K562 (cell line): ENCODE measurements at regions not wholly inside any gene's neighbourhood (a gene's known extent, or its start where the extent isn't known, plus 50 kb on each side); places are given as distances from the start of the nearest gene placed in this dataset.

Source experiments
- ATAC-seq: fragments of 200-7000 bp; cut with Tn5 transposase; 3 replicates; pipeline ENCODE4 v1.9.1; 2020; ENCODE audit warnings: moderate library complexity
- BruUV-seq: library from RNA; stranded (reverse); fragments of 400-500 nt; replicated peaks from 2 replicates; lab custom pipeline; 2021; lab: Mats Ljungman, UMichigan
- CTCF ChIA-PET: fragments of 300-600 bp; formaldehyde crosslinking; extraction: SDS; loops from one replicate; lab custom pipeline; 2021; ENCODE audit warnings: low intra/inter-chr PET ratio; lab: Yijun Ruan, JAX
- POLR2A ChIA-PET: fragments of 300-600, 350-650 bp; sonication (Branson Sonifier 250); formaldehyde crosslinking; extraction: SDS; loops from one replicate; lab custom pipeline; 2021; ENCODE audit warnings: antibody characterized with exemption, inconsistent platforms; lab: Yijun Ruan, JAX
- DNase-seq, 4 experiments: peaks; one replicate each; pipeline versions ENCODE4 v3.0.0 to v3.0.0-alpha.2; 2011 to 2018; ENCODE audit warnings: low spot score in 3 of 4, mixed read lengths in 3 of 4; ENCODE audit errors: extremely low read depth in 1 of 4
- FAIRE-seq: peaks from 2 replicates; lab custom pipeline; 2011; peaks lifted over from hg19 to GRCh38; lab: Jason Lieb, UNC
- H2AFZ ChIP-seq: 2 replicates; pipeline ENCODE4 v1.6.0; 2011; ENCODE audit warnings: low read depth, low read length, control low read depth, inconsistent platforms
- H3K27ac ChIP-seq: fragments of 200-600 bp; 3 replicates; pipeline ENCODE4 v1.8.0; 2011; ENCODE audit warnings: low read depth, mild to moderate bottlenecking, control low read depth, inconsistent platforms, low read length, moderate library complexity, mixed read lengths; ENCODE audit errors: extremely low read depth
- H3K27me3 ChIP-seq, 2 experiments: fragments of 300-600 bp in 1 of 2; 2 replicates in 1 of 2; 3 replicates in 1 of 2; pipeline versions ENCODE4 v1.6.0 to v1.8.0; 2011; ENCODE audit warnings: inconsistent platforms in 2 of 2, low read length in 2 of 2, mild to moderate bottlenecking in 1 of 2, mixed read lengths in 1 of 2, moderate library complexity in 1 of 2; ENCODE audit not compliant: control insufficient read depth in 2 of 2, insufficient read depth in 2 of 2
- H3K36me3 ChIP-seq: fragments of 300-600 bp; 3 replicates; pipeline ENCODE4 v1.8.0; 2011; ENCODE audit warnings: mild to moderate bottlenecking, low read length, inconsistent platforms; ENCODE audit not compliant: control insufficient read depth, insufficient read depth
- H3K4me1 ChIP-seq, 2 experiments: fragments of 200-600 bp in 1 of 2; replicated peaks in 1 of 2; 2 replicates in 1 of 2; 3 replicates in 1 of 2; pipeline versions ENCODE4 v1.5.1 to v1.8.0; 2011; ENCODE audit warnings: inconsistent platforms in 2 of 2, low read length in 2 of 2, mild to moderate bottlenecking in 1 of 2, mixed read lengths in 1 of 2, moderate library complexity in 1 of 2; ENCODE audit not compliant: control insufficient read depth in 2 of 2, insufficient read depth in 2 of 2
- H3K4me2 ChIP-seq: 2 replicates; pipeline ENCODE4 v1.6.1; 2011; ENCODE audit warnings: low read length, control low read depth, inconsistent platforms, mixed read lengths; ENCODE audit not compliant: insufficient read depth
- H3K4me3 ChIP-seq: fragments of 200-600 bp; sonication (generic), shearing (Covaris generic); 2 replicates; pipeline ENCODE4 v1.5.1; 2016; ENCODE audit warnings: control low read depth, inconsistent platforms
- H3K79me2 ChIP-seq: fragments of 200-600 bp; 3 replicates; pipeline ENCODE4 v1.8.0; 2011; ENCODE audit warnings: low read length, inconsistent platforms; ENCODE audit not compliant: control insufficient read depth, insufficient read depth
- H3K9ac ChIP-seq, 2 experiments: 2 replicates each; pipeline versions ENCODE4 v1.6.0 to v1.6.1; 2011; ENCODE audit warnings: low read depth in 2 of 2, low read length in 2 of 2, control low read depth in 1 of 2, inconsistent platforms in 1 of 2, mild to moderate bottlenecking in 1 of 2, mixed read lengths in 1 of 2; ENCODE audit not compliant: insufficient read depth in 1 of 2
- H3K9me1 ChIP-seq: one replicate; pipeline ENCODE4 v1.6.0; 2011; ENCODE audit warnings: inconsistent platforms, mild to moderate bottlenecking, low read length, moderate library complexity; ENCODE audit not compliant: control insufficient read depth, insufficient read depth
- H3K9me3 ChIP-seq: replicated peaks from 2 replicates; pipeline ENCODE4 v1.5.1; 2011; ENCODE audit warnings: low read depth, low read length, inconsistent platforms; ENCODE audit not compliant: control insufficient read depth, insufficient read depth
- H4K20me1 ChIP-seq: replicated peaks from 2 replicates; pipeline ENCODE4 v1.6.1; 2011; ENCODE audit warnings: low read length, inconsistent platforms, mixed read lengths; ENCODE audit not compliant: control insufficient read depth, insufficient read depth
- ARID2 ChIP-seq: fragments of 450-650 bp; IDR thresholded peaks from 2 replicates; pipeline ENCODE4 v1.6.1; 2017; ENCODE audit warnings: antibody characterized with exemption, mild to moderate bottlenecking
- BHLHE40 ChIP-seq: IDR thresholded peaks from 2 replicates; pipeline ENCODE4 v1.6.1; 2011; ENCODE audit warnings: low read length, improper control_type of control experiment
- DNMT1 ChIP-seq: fragments of 450-650 bp; IDR thresholded peaks from 2 replicates; pipeline ENCODE4 v1.6.1; 2016; ENCODE audit warnings: antibody characterized with exemption, mild to moderate bottlenecking
- ELF2 ChIP-seq: fragments of 250-450 bp; sonication (Bioruptor Pico); IDR thresholded peaks from 2 replicates; pipeline ENCODE4 v1.5.0; 2021; ENCODE audit warnings: mild to moderate bottlenecking
- NFXL1 ChIP-seq: fragments of 450-650 bp; formaldehyde crosslinking; IDR thresholded peaks from 2 replicates; pipeline ENCODE4 v1.4.0; 2021; ENCODE audit warnings: mild to moderate bottlenecking
- SRSF9 ChIP-seq: fragments of 200-400 bp; formaldehyde crosslinking; IDR thresholded peaks from 2 replicates; pipeline ENCODE4 v1.6.1; 2017; ENCODE audit warnings: low read depth, low read length, borderline replicate concordance
- STAT5A ChIP-seq: IDR thresholded peaks from 2 replicates; pipeline ENCODE4 v1.6.1; 2012; ENCODE audit warnings: low read length, inconsistent platforms, borderline replicate concordance
- ZNF184 ChIP-seq: sonication (generic); formaldehyde crosslinking; IDR thresholded peaks from 2 replicates; pipeline ENCODE4 v1.5.0; 2020; ENCODE audit warnings: missing genetic modification reagents
- ZNF354B ChIP-seq: fragments of 250-450 bp; sonication (Bioruptor Pico); IDR thresholded peaks from 2 replicates; pipeline ENCODE4 v1.4.0; 2020
- ZNF41 ChIP-seq: fragments of 250-450 bp; sonication (Bioruptor Pico); conservative IDR thresholded peaks from 2 replicates; pipeline ENCODE4 v1.4.0; 2020; ENCODE audit warnings: mild to moderate bottlenecking
- in situ Hi-C: fragments of 300-500 bp; cut with MboI; formaldehyde crosslinking; loops from 4 replicates; pipeline ENCODE4 v1.15.0; 2018; ENCODE audit warnings: inconsistent platforms, mixed read lengths
- intact Hi-C: fragments of 100-400 bp; cut with micrococcal nuclease; formaldehyde crosslinking; loops from 2 replicates; pipeline ENCODE4 v1.14.2; 2022
- TF ChIP-seq, protein P1 (sequence below): sonication (generic); formaldehyde crosslinking; IDR thresholded peaks from 2 replicates; pipeline ENCODE4 v1.8.0; 2022; ENCODE audit warnings: mild to moderate bottlenecking, missing genetic modification reagents
- TF ChIP-seq, protein P2 (sequence below), 2 experiments: fragments of 150-350 bp in 1 of 2; IDR thresholded peaks; 2 replicates each; pipeline ENCODE4 v1.6.1; 2012 to 2016; ENCODE audit warnings: low read depth in 2 of 2, low read length in 2 of 2, mild to moderate bottlenecking in 1 of 2, moderate library complexity in 1 of 2
- TF ChIP-seq, protein P3 (sequence below): fragments of 450-650 bp; formaldehyde crosslinking; IDR thresholded peaks from 2 replicates; pipeline ENCODE4 v1.4.0; 2022; ENCODE audit warnings: mild to moderate bottlenecking, moderate library complexity

DNA sequence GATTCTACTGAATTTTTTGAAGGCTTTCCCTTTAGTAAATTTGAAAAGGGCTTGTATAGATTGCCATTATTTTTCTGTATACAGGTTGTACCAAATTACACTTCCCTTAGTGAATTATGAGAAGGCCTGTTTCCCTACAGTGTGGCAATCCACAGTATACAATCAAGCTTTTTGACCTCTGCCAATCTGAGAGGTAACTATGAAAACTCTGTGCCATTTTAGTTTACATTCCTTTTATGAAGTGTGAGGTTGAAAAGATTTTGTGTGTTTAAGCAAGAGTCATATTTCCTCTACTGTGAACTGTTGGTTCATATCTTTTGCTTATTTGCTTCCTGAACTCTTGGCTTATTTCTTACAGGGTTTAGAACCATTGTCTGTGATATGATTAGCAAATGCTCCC, 432.5 kb downstream of the KCNA4 start:
- TF ChIP-seq ZNF354B (no peak), ZNF41 (CRISPR knock-in tag) (no peak), STAT5A (no peak), ARID2 (no peak), ELF2 (CRISPR knock-in tag) (no peak), BHLHE40 (no peak), ZNF184 (CRISPR knock-in tag) (no peak), SRSF9 (no peak), NFXL1 (no peak), DNMT1 (no peak)
- TF ChIP-seq, protein P1, sequence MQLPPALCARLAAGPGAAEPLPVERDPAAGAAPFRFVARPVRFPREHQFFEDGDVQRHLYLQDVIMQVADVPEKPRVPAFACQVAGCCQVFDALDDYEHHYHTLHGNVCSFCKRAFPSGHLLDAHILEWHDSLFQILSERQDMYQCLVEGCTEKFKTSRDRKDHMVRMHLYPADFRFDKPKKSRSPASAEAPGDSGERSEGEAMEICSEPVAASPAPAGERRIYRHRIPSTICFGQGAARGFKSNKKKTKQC (CRISPR knock-in tag), result no peak
- TF ChIP-seq, protein P2, sequence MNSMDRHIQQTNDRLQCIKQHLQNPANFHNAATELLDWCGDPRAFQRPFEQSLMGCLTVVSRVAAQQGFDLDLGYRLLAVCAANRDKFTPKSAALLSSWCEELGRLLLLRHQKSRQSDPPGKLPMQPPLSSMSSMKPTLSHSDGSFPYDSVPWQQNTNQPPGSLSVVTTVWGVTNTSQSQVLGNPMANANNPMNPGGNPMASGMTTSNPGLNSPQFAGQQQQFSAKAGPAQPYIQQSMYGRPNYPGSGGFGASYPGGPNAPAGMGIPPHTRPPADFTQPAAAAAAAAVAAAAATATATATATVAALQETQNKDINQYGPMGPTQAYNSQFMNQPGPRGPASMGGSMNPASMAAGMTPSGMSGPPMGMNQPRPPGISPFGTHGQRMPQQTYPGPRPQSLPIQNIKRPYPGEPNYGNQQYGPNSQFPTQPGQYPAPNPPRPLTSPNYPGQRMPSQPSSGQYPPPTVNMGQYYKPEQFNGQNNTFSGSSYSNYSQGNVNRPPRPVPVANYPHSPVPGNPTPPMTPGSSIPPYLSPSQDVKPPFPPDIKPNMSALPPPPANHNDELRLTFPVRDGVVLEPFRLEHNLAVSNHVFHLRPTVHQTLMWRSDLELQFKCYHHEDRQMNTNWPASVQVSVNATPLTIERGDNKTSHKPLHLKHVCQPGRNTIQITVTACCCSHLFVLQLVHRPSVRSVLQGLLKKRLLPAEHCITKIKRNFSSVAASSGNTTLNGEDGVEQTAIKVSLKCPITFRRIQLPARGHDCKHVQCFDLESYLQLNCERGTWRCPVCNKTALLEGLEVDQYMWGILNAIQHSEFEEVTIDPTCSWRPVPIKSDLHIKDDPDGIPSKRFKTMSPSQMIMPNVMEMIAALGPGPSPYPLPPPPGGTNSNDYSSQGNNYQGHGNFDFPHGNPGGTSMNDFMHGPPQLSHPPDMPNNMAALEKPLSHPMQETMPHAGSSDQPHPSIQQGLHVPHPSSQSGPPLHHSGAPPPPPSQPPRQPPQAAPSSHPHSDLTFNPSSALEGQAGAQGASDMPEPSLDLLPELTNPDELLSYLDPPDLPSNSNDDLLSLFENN (IDR thresholded peaks at IDR 0.05; ENCODE audit: low read depth in 2 of 2, low read length in 2 of 2), result no peak
- TF ChIP-seq, protein P3, sequence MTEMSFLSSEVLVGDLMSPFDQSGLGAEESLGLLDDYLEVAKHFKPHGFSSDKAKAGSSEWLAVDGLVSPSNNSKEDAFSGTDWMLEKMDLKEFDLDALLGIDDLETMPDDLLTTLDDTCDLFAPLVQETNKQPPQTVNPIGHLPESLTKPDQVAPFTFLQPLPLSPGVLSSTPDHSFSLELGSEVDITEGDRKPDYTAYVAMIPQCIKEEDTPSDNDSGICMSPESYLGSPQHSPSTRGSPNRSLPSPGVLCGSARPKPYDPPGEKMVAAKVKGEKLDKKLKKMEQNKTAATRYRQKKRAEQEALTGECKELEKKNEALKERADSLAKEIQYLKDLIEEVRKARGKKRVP (CRISPR knock-in tag), result no peak
- no peak overlapping the region for H3K4me3 ChIP-seq
- H3K36me3 ChIP-seq, result no peaks in the 10 kb centered on the region
- FAIRE-seq (no peak), ATAC-seq (no peak), DNase-seq (no peak)
- no peak overlapping the region for H2AFZ ChIP-seq
- no peaks in the 10 kb centered on the region for H3K9me3 ChIP-seq
- H3K27ac ChIP-seq, result no peak overlapping the region
- ChIA-PET POLR2A (no interaction called here), CTCF (no interaction called here)
- no peaks in the 10 kb centered on the region for H3K79me2 ChIP-seq
- intact Hi-C loops (no loop called here), in situ Hi-C loops (no loop called here)
- no peak overlapping the region for H3K9ac ChIP-seq
- no peak overlapping the region for H3K4me2 ChIP-seq
- no peaks in the 10 kb centered on the region for H3K27me3 ChIP-seq
- H4K20me1 ChIP-seq, result no peaks in the 10 kb centered on the region
- BruUV-seq, result no TSS peak
- no peaks in the 10 kb centered on the region for H3K4me1 ChIP-seq
- H3K9me1 ChIP-seq, result no peaks in the 10 kb centered on the region
